HuH-7.5 (cell line): ENCODE measurements at regions not wholly inside any gene's neighbourhood (a gene's known extent, or its start where the extent isn't known, plus 50 kb on each side); places are given as distances from the start of the nearest gene placed in this dataset.

Source experiments
- DNase-seq: peaks from one replicate; pipeline ENCODE4 v3.0.0; 2011; ENCODE audit warnings: low spot score

GRCh38 chr5:5794118-5794560, 371.7 kb downstream of the ICE1 start:
- DNase-seq, result no peak

GRCh38 chr5:5793242-5794117, 371.0 kb downstream of the ICE1 start:
- no peak for DNase-seq

- DNase-seq, result no peak
Observed at GRCh38 chr5:5792106-5792505, 369.6 kb downstream of the ICE1 start.

GRCh38 chr5:5788793-5789192, 366.3 kb downstream of the ICE1 start:
- DNase-seq, result no peak

GRCh38 chr5:5787373-5787772, 364.9 kb downstream of the ICE1 start:
- no peak for DNase-seq

- no peak for DNase-seq
Observed at GRCh38 chr5:5784101-5784500, 361.6 kb downstream of the ICE1 start.

- DNase-seq, result no peak
Observed at GRCh38 chr5:5783021-5783420, 360.5 kb downstream of the ICE1 start.

- no peak for DNase-seq
Observed at GRCh38 chr5:5782402-5782801, 359.9 kb downstream of the ICE1 start.

- no peak for DNase-seq
Observed at GRCh38 chr5:5781335-5781734, 358.9 kb downstream of the ICE1 start.

GRCh38 chr5:5780253-5780652, 357.8 kb downstream of the ICE1 start:
- no peak for DNase-seq

GRCh38 chr5:5777013-5777412, 354.5 kb downstream of the ICE1 start:
- no peak for DNase-seq

- no peak for DNase-seq
Observed at GRCh38 chr5:5772202-5772601, 349.7 kb downstream of the ICE1 start.

GRCh38 chr5:5770825-5771224, 348.3 kb downstream of the ICE1 start:
- no peak for DNase-seq

- DNase-seq, result no peak
Observed at GRCh38 chr5:5767286-5767928, 344.9 kb downstream of the ICE1 start.

- DNase-seq, result no peak
Observed at GRCh38 chr5:5765066-5765850, 342.8 kb downstream of the ICE1 start.

GRCh38 chr5:5764246-5764645, 341.8 kb downstream of the ICE1 start:
- no peak for DNase-seq

- DNase-seq, result no peak
Observed at GRCh38 chr5:5756762-5757161, 334.3 kb downstream of the ICE1 start.

- DNase-seq, result no peak
Observed at GRCh38 chr5:5755888-5756287, 333.4 kb downstream of the ICE1 start.

- no peak for DNase-seq
Observed at GRCh38 chr5:5752844-5753243, 330.4 kb downstream of the ICE1 start.

GRCh38 chr5:5751987-5752386, 329.5 kb downstream of the ICE1 start:
- no peak for DNase-seq

GRCh38 chr5:5751498-5751897, 329.0 kb downstream of the ICE1 start:
- no peak for DNase-seq

- no peak for DNase-seq
Observed at GRCh38 chr5:5741418-5741817, 318.9 kb downstream of the ICE1 start.

GRCh38 chr5:5739490-5739945, 317.0 kb downstream of the ICE1 start:
- DNase-seq, result no peak
